GM12878 (cell line): ENCODE measurements at regions not wholly inside any gene's neighbourhood (a gene's known extent, or its start where the extent isn't known, plus 50 kb on each side); places are given as distances from the start of the nearest gene placed in this dataset.

ENCODE experiments used
- CHD4 ChIP-seq: fragments of 200-600 bp; sonication (generic); IDR thresholded peaks from 2 replicates; pipeline ENCODE4 v1.6.1; 2016; ENCODE audit warnings: mild to moderate bottlenecking
- RAD21 ChIP-seq: IDR thresholded peaks from 2 replicates; pipeline ENCODE4 v1.6.1; 2011; ENCODE audit warnings: mild to moderate bottlenecking, low read depth, low read length, moderate library complexity; ENCODE audit not compliant: insufficient read depth
- TF ChIP-seq, protein P1 (sequence below), 3 experiments: IDR thresholded peaks in 2 of 3; conservative IDR thresholded peaks in 1 of 3; 2 replicates each; pipeline ENCODE4 v1.5.1; 2011; ENCODE audit warnings: low read depth in 3 of 3, low read length in 3 of 3, mild to moderate bottlenecking in 3 of 3, control low read depth in 2 of 3, moderate library complexity in 2 of 3, inconsistent platforms in 1 of 3, mixed read lengths in 1 of 3; ENCODE audit not compliant: control insufficient read depth in 2 of 3, insufficient read depth in 1 of 3; ENCODE audit errors: extremely low read depth in 1 of 3

DNA sequence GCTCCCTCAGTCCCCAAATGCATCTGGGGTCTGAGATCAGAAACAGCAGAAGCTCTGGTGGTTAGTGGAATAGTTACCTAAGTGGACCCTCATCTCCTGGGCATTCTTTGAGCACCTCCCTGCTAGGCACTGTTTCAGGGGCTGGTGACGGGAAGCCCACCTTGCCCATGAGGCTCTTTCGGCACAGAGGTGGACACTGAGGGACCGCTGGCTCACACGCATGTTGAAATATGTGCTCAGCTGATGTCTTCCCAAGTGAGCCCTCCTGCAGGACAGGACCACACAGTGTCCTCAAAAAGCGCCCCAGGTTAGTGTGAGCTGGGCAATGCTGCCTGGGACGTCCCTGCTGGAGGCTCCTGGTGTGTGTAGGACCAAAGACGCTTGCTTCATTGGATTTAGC, 1379.9 kb downstream of the TBC1D22A start:
- TF ChIP-seq RAD21, result no peak
- TF ChIP-seq CHD4, result no peak
- TF ChIP-seq, protein P1, sequence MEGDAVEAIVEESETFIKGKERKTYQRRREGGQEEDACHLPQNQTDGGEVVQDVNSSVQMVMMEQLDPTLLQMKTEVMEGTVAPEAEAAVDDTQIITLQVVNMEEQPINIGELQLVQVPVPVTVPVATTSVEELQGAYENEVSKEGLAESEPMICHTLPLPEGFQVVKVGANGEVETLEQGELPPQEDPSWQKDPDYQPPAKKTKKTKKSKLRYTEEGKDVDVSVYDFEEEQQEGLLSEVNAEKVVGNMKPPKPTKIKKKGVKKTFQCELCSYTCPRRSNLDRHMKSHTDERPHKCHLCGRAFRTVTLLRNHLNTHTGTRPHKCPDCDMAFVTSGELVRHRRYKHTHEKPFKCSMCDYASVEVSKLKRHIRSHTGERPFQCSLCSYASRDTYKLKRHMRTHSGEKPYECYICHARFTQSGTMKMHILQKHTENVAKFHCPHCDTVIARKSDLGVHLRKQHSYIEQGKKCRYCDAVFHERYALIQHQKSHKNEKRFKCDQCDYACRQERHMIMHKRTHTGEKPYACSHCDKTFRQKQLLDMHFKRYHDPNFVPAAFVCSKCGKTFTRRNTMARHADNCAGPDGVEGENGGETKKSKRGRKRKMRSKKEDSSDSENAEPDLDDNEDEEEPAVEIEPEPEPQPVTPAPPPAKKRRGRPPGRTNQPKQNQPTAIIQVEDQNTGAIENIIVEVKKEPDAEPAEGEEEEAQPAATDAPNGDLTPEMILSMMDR (IDR thresholded peaks at IDR 0.05 in 2 of 3, conservative IDR thresholded peaks at IDR 0.05 in 1 of 3; ENCODE audit: control insufficient read depth in 2 of 3, extremely low read depth in 1 of 3, insufficient read depth in 1 of 3, low read depth in 3 of 3, low read length in 3 of 3), result no peak
